Ascending aorta (tissue), 2 donors: ENCODE measurements at regions not wholly inside any gene's neighbourhood (a gene's known extent, or its start where the extent isn't known, plus 50 kb on each side); places are given as distances from the start of the nearest gene placed in this dataset.

ENCODE experiments used
- DNase-seq, 2 donors: peaks; one replicate each; pipeline ENCODE4 v3.0.0-alpha.2; 2019; ENCODE audit warnings: low spot score in 2 of 2
- H3K27ac ChIP-seq, 2 donors: fragments of 200-600 bp; sonication (generic); one replicate each; pipeline ENCODE4 v1.5.1; 2016 to 2017; ENCODE audit warnings: mild to moderate bottlenecking in 1 of 2
- H3K27me3 ChIP-seq: fragments of 200-600 bp; sonication (generic); one replicate; pipeline ENCODE4 v1.5.1; 2017
- H3K36me3 ChIP-seq, 2 donors: fragments of 200-600 bp; sonication (generic); one replicate each; pipeline ENCODE4 v1.5.1; 2016
- H3K4me1 ChIP-seq, 2 donors: fragments of 200-600 bp; sonication (generic); one replicate each; pipeline ENCODE4 v1.5.1; 2016 to 2017; ENCODE audit warnings: mild to moderate bottlenecking in 1 of 2
- H3K4me3 ChIP-seq, 2 donors: fragments of 200-600 bp; sonication (generic); one replicate each; pipeline ENCODE4 v1.5.1; 2016 to 2017; ENCODE audit warnings: mild to moderate bottlenecking in 1 of 2
- H3K9me3 ChIP-seq, 2 donors: fragments of 200-600 bp; sonication (generic); one replicate each; pipeline ENCODE4 v1.5.1; 2016
- intact Hi-C: fragments of 100-400 bp; cut with DNase I; formaldehyde crosslinking; loops from one replicate; pipeline ENCODE4 v1.15.1; 2023
- TF ChIP-seq, protein P1 (sequence below), 3 experiments: fragments of 200-600 bp in 2 of 3; fragments of 450-650 bp in 1 of 3; sonication (generic) in 2 of 3; IDR thresholded peaks; one replicate each; pipeline ENCODE4 v1.5.1; 2016 to 2019; ENCODE audit warnings: antibody characterized with exemption in 3 of 3, mild to moderate bottlenecking in 1 of 3, moderate library complexity in 1 of 3

DNA sequence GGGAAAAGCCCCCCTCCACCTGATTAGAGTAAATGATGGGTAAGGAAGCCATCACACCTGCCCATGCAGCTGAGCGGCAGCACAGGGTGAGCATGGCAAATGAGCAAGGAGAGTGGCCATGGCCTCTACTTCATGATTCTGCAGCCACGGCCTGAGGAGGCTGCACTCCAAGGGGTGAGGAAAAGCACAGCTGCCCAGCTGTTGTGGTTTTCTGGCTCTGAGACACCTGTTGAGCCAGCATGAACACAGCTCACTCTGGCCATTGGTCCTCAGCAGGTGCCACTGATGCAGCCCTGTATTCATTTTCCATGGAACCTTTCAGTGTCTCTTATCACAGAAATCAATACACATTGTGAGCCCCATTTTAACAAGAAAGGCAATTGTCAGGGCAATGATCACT, 707.2 kb downstream of the AACS start:
- Histone ChIP-seq H3K4me1 (no peaks in the 10 kb centered on the region), H3K27me3 (no peaks in the 10 kb centered on the region), H3K36me3 (no peaks in the 10 kb centered on the region), H3K4me3 (no peak overlapping the region), H3K9me3 (no peaks in the 10 kb centered on the region), H3K27ac (no peak overlapping the region)
- intact Hi-C loops: no loop called here
- no peak for DNase-seq
- TF ChIP-seq, protein P1, sequence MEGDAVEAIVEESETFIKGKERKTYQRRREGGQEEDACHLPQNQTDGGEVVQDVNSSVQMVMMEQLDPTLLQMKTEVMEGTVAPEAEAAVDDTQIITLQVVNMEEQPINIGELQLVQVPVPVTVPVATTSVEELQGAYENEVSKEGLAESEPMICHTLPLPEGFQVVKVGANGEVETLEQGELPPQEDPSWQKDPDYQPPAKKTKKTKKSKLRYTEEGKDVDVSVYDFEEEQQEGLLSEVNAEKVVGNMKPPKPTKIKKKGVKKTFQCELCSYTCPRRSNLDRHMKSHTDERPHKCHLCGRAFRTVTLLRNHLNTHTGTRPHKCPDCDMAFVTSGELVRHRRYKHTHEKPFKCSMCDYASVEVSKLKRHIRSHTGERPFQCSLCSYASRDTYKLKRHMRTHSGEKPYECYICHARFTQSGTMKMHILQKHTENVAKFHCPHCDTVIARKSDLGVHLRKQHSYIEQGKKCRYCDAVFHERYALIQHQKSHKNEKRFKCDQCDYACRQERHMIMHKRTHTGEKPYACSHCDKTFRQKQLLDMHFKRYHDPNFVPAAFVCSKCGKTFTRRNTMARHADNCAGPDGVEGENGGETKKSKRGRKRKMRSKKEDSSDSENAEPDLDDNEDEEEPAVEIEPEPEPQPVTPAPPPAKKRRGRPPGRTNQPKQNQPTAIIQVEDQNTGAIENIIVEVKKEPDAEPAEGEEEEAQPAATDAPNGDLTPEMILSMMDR (IDR thresholded peaks at IDR 0.05): no peak

DNA sequence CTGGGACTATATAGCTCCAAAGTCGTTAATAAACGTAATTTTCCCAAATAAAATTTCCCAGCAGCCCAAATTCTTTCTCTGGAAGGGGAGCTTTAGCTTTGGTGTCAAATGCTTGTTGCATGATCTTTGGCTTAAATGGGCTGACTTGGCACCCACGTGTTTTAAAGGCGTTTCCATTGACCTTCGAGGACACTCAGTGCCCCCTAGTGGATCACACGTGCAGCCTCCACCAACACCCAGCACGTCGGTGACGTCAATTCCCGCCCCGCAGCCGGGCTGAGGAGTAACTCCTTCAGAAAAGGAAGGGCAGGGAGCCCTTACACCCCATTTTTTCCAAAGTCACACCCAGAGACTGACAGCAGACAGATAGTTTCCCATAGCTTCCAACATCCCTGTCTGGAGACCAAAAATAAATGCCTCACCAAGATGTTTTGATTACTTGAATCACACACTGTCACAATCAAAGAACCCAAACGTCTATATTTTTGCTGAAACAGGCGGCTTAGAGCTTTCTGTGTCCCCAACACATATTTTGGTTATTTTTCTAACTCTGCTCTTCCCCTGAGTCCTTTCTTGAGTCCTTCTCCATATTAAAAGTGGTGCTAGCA, 707.9 kb downstream of the AACS start:
- DNase-seq: no peak
- H3K36me3 ChIP-seq: no peaks in the 10 kb centered on the region
- intact Hi-C loops: no loop called here

DNA sequence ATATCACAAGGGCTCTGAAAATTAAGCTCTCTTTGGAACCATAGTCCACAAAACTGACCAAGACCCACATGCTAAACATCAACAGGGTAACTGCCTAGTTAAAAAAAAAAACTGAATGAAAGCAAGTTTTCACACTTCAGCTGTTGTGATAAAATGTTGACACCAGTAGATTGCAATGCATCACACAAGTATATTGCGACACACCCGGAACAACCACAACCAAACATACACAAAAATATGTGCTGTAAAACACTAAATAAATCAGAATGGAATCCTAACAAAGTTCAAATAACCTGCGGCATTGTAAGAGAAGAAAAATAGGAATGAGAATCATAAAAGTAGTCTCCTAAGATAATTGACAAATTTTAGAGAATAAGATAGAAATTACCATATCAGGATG, 710.3 kb downstream of the AACS start:
- Histone ChIP-seq H3K9me3 (no peaks in the 10 kb centered on the region), H3K4me1 (no peaks in the 10 kb centered on the region), H3K36me3 (no peaks in the 10 kb centered on the region), H3K27ac (no peak overlapping the region), H3K4me3 (no peak overlapping the region), H3K27me3 (no peaks in the 10 kb centered on the region)
- TF ChIP-seq, protein P1 (IDR thresholded peaks at IDR 0.05): no peak
- DNase-seq: no peak
- intact Hi-C loops: no loop called here

More for the DNA sequence above, 707.9 kb downstream of the AACS start:
- H3K27me3 ChIP-seq: no peaks in the 10 kb centered on the region
- TF ChIP-seq, protein P1 (IDR thresholded peaks at IDR 0.05): peak in 1 of 3 experiments; percentile 10
- H3K9me3 ChIP-seq: no peaks in the 10 kb centered on the region
- H3K4me1 ChIP-seq: no peaks in the 10 kb centered on the region
- no peak overlapping the region for H3K4me3 ChIP-seq
- no peak overlapping the region for H3K27ac ChIP-seq

DNA sequence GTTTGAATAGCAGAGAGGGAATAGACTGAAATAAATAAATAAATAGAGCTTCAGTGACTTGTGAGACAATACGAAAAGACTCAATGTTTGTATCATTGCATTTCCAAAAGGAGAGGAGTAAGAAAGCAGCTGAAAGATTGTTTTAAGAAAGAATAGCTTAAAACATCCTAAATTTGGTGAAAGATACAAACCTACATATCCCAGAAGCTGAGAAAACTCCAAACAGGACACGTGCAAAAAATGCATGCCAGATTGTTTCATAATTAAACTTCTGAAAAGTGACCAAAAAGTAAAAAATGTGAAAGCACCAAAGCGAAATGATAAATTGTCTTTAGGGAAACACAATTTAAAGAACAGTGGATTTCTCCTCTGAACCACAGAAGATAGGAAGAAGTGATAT, 711.0 kb downstream of the AACS start:
- TF ChIP-seq, protein P1 (IDR thresholded peaks at IDR 0.05): no peak
- intact Hi-C loops: no loop called here
- Histone ChIP-seq H3K9me3 (no peaks in the 10 kb centered on the region), H3K27ac (no peak overlapping the region), H3K27me3 (no peaks in the 10 kb centered on the region), H3K4me1 (no peaks in the 10 kb centered on the region), H3K36me3 (no peaks in the 10 kb centered on the region), H3K4me3 (no peak overlapping the region)
- DNase-seq: no peak

DNA sequence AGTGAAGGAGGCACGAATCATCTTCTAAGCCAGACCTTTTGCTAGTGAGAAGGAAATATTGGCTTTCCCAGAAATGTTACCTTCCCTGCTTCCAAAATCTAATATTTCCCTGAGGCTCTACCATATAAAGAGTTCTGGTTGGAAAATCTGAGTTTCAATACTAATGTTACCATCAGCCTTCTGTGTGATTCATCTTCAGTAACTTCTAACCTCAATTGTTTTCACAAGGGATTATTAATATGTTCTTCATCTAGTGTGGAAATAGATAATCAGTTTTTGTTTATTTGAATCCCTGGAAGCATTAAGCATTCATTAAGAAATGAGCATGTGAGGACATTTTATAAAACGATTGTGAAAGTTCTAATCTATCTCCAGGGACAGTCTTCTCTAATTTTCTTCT, 720.9 kb downstream of the AACS start:
- H3K27ac ChIP-seq: no peak overlapping the region
- TF ChIP-seq, protein P1 (IDR thresholded peaks at IDR 0.05): no peak
- H3K9me3 ChIP-seq: no peaks in the 10 kb centered on the region
- no peak overlapping the region for H3K4me3 ChIP-seq
- H3K36me3 ChIP-seq: no peaks in the 10 kb centered on the region
- H3K4me1 ChIP-seq: no peaks in the 10 kb centered on the region
- H3K27me3 ChIP-seq: no peaks in the 10 kb centered on the region
- DNase-seq: no peak
- intact Hi-C loops: no loop called here

DNA sequence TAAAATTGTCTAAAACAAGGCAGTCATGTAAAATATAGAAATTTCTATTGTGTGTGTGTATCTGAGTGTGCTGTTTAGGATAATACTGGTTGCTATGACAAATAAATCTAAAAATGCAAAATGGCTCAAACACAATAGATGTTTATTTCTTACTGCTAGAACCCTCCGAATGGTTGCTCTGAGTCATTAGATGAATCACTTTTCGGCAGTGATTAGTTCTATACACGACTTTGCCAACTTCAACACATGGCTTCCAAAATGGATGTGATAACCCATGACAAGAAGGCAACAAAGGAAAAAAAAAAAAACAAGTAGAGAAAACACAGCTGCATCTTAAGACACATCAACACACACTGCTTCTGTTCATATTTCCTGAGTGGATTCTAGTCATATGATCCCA, 729.2 kb downstream of the AACS start:
- TF ChIP-seq, protein P1 (IDR thresholded peaks at IDR 0.05): no peak
- no peaks in the 10 kb centered on the region for H3K27me3 ChIP-seq
- intact Hi-C loops: no loop called here
- H3K36me3 ChIP-seq: no peaks in the 10 kb centered on the region
- H3K9me3 ChIP-seq: no peaks in the 10 kb centered on the region
- no peaks in the 10 kb centered on the region for H3K4me1 ChIP-seq
- DNase-seq: no peak
- H3K4me3 ChIP-seq: no peak overlapping the region
- no peak overlapping the region for H3K27ac ChIP-seq
